Stimulated activated naive CD8-positive, alpha-beta T cell treated with anti-CD3 and anti-CD28 coated beads, Interleukin-15, amount 100 ng/mL, for 72 hours (primary cell): ENCODE measurements at regions not wholly inside any gene's neighbourhood (a gene's known extent, or its start where the extent isn't known, plus 50 kb on each side); places are given as distances from the start of the nearest gene placed in this dataset.

Experiments
- ATAC-seq: fragments of 150-1000 bp; cut with Tn5 transposase; 2 replicates; pipeline ENCODE4 v1.10.0; 2021; ENCODE audit warnings: mild to moderate bottlenecking, moderate library complexity
- DNase-seq, 2 donors: peaks; one replicate each; pipeline ENCODE4 v3.0.0; 2021 to 2022
- H3K27ac Mint-ChIP-seq, 2 donors: one replicate each; pipeline ENCODE4 v1.8.0; 2022; ENCODE audit warnings: mild to moderate bottlenecking in 2 of 2, mixed read lengths in 2 of 2, moderate library complexity in 2 of 2
- H3K27me3 Mint-ChIP-seq: one replicate; pipeline ENCODE4 v1.8.0; 2022; ENCODE audit warnings: mixed read lengths
- H3K4me1 Mint-ChIP-seq: one replicate; pipeline ENCODE4 v1.8.0; 2022; ENCODE audit warnings: mild to moderate bottlenecking, mixed read lengths
- H3K4me3 Mint-ChIP-seq, 2 donors: one replicate each; pipeline ENCODE4 v1.8.0; 2022; ENCODE audit warnings: mild to moderate bottlenecking in 2 of 2, mixed read lengths in 2 of 2, moderate library complexity in 1 of 2
- H3K9me3 Mint-ChIP-seq, 2 donors: one replicate each; pipeline ENCODE4 v1.8.0; 2022; ENCODE audit warnings: mixed read lengths in 2 of 2

- H3K4me3 Mint-ChIP-seq = no peak overlapping the region
- H3K9me3 Mint-ChIP-seq = no peaks in the 10 kb centered on the region
- ATAC-seq = no peak
- H3K27ac Mint-ChIP-seq = no peak overlapping the region
- DNase-seq = no peak
- H3K4me1 Mint-ChIP-seq = no peaks in the 10 kb centered on the region
- no peaks in the 10 kb centered on the region for H3K27me3 Mint-ChIP-seq
Observed at GRCh38 chr6:43896329-43897255, 126.6 kb downstream of the VEGFA start.

- Mint-ChIP-seq H3K4me1 (peaks cover 6% of the 10 kb centered on the region), H3K27ac (no peak overlapping the region), H3K27me3 (peaks cover 8% of the 10 kb centered on the region), H3K4me3 (no peak overlapping the region), H3K9me3 (no peaks in the 10 kb centered on the region)
- DNase-seq = no peak
- ATAC-seq = no peak
Observed at GRCh38 chr6:43895656-43896328, 125.8 kb downstream of the VEGFA start.

GRCh38 chr6:43893073-43893472 lies 123.1 kb downstream of the VEGFA start:
- DNase-seq (no peak), ATAC-seq (no peak)
- H3K4me3 Mint-ChIP-seq = no peak overlapping the region
- no peaks in the 10 kb centered on the region for H3K9me3 Mint-ChIP-seq
- H3K27ac Mint-ChIP-seq = no peak overlapping the region
- H3K27me3 Mint-ChIP-seq = peaks cover 23% of the 10 kb centered on the region
- H3K4me1 Mint-ChIP-seq = peaks cover 14% of the 10 kb centered on the region

- ATAC-seq = no peak
- Mint-ChIP-seq H3K27ac (no peak overlapping the region), H3K4me1 (peaks cover 14% of the 10 kb centered on the region), H3K27me3 (peaks cover 23% of the 10 kb centered on the region), H3K9me3 (no peaks in the 10 kb centered on the region), H3K4me3 (no peak overlapping the region)
- no peak for DNase-seq
Observed at GRCh38 chr6:43891072-43891870, 121.3 kb downstream of the VEGFA start.

- DNase-seq (no peak), ATAC-seq (peak; percentile 34)
- H3K4me1 Mint-ChIP-seq = peaks cover 14% of the 10 kb centered on the region
- H3K27me3 Mint-ChIP-seq = peaks cover 23% of the 10 kb centered on the region
- no peak overlapping the region for H3K4me3 Mint-ChIP-seq
- no peaks in the 10 kb centered on the region for H3K9me3 Mint-ChIP-seq
- no peak overlapping the region for H3K27ac Mint-ChIP-seq
Observed at GRCh38 chr6:43890197-43891062, 120.4 kb downstream of the VEGFA start.

GRCh38 chr6:43887906-43888683 lies 118.1 kb downstream of the VEGFA start:
- Mint-ChIP-seq H3K4me1 (peaks cover 14% of the 10 kb centered on the region), H3K27me3 (peaks cover 23% of the 10 kb centered on the region), H3K9me3 (no peaks in the 10 kb centered on the region), H3K27ac (no peak overlapping the region), H3K4me3 (no peak overlapping the region)
- ATAC-seq (no peak), DNase-seq (no peak)

- peaks cover 14% of the 10 kb centered on the region for H3K4me1 Mint-ChIP-seq
- DNase-seq (no peak), ATAC-seq (no peak)
- peaks cover 23% of the 10 kb centered on the region for H3K27me3 Mint-ChIP-seq
- no peaks in the 10 kb centered on the region for H3K9me3 Mint-ChIP-seq
- no peak overlapping the region for H3K27ac Mint-ChIP-seq
- no peak overlapping the region for H3K4me3 Mint-ChIP-seq
Observed at GRCh38 chr6:43887340-43887858, 117.4 kb downstream of the VEGFA start.

- no peak overlapping the region for H3K27ac Mint-ChIP-seq
- peaks cover 23% of the 10 kb centered on the region for H3K27me3 Mint-ChIP-seq
- H3K4me1 Mint-ChIP-seq = peaks cover 14% of the 10 kb centered on the region
- DNase-seq = no peak
- ATAC-seq = no peak
- no peaks in the 10 kb centered on the region for H3K9me3 Mint-ChIP-seq
- H3K4me3 Mint-ChIP-seq = no peak overlapping the region
Observed at GRCh38 chr6:43886717-43887339, 116.8 kb downstream of the VEGFA start.

- ATAC-seq (peak; percentile 19), DNase-seq (no peak)
- Mint-ChIP-seq H3K27ac (no peak overlapping the region), H3K9me3 (no peaks in the 10 kb centered on the region), H3K4me3 (no peak overlapping the region), H3K27me3 (peaks cover 18% of the 10 kb centered on the region), H3K4me1 (peaks cover 10% of the 10 kb centered on the region)
Observed at GRCh38 chr6:43886067-43886461, 116.1 kb downstream of the VEGFA start.

GRCh38 chr6:43885399-43886066 lies 115.5 kb downstream of the VEGFA start:
- DNase-seq (no peak), ATAC-seq (no peak)
- no peak overlapping the region for H3K4me3 Mint-ChIP-seq
- peaks cover 5% of the 10 kb centered on the region for H3K4me1 Mint-ChIP-seq
- no peaks in the 10 kb centered on the region for H3K9me3 Mint-ChIP-seq
- H3K27me3 Mint-ChIP-seq = peaks cover 12% of the 10 kb centered on the region
- H3K27ac Mint-ChIP-seq = no peak overlapping the region

- Mint-ChIP-seq H3K9me3 (no peaks in the 10 kb centered on the region), H3K27ac (no peak overlapping the region), H3K4me3 (no peak overlapping the region), H3K27me3 (peaks cover 4% of the 10 kb centered on the region), H3K4me1 (no peaks in the 10 kb centered on the region)
- ATAC-seq (no peak), DNase-seq (no peak)
Observed at GRCh38 chr6:43884652-43885022, 114.6 kb downstream of the VEGFA start.

GRCh38 chr6:43883847-43884651 lies 114.0 kb downstream of the VEGFA start:
- H3K27ac Mint-ChIP-seq = no peak overlapping the region
- DNase-seq (no peak), ATAC-seq (no peak)
- no peaks in the 10 kb centered on the region for H3K4me1 Mint-ChIP-seq
- no peak overlapping the region for H3K4me3 Mint-ChIP-seq
- H3K27me3 Mint-ChIP-seq = no peaks in the 10 kb centered on the region
- no peaks in the 10 kb centered on the region for H3K9me3 Mint-ChIP-seq
